CD4-positive, alpha-beta memory T cell (primary cell): ENCODE measurements at regions not wholly inside any gene's neighbourhood (a gene's known extent, or its start where the extent isn't known, plus 50 kb on each side); places are given as distances from the start of the nearest gene placed in this dataset.

Experiments used
- CTCF ChIA-PET: fragments of 350-600 bp; sonication (Branson Sonifier 250); formaldehyde crosslinking; loops from one replicate; lab custom pipeline; 2021; ENCODE audit warnings: inconsistent platforms; ENCODE audit not compliant: partially characterized antibody; lab: Charles Lee
- POLR2A ChIA-PET: fragments of 350-600 bp; sonication (Branson Sonifier 250); formaldehyde crosslinking; loops from one replicate; lab custom pipeline; 2021; ENCODE audit not compliant: partially characterized antibody; lab: Charles Lee
- DNase-seq, 5 donors: peaks; one replicate each; pipeline versions ENCODE4 v3.0.0 to v3.0.0-alpha.2; 2020 to 2022; ENCODE audit warnings: mixed read lengths in 1 of 5
- H3K27ac ChIP-seq: one replicate; pipeline ENCODE4 v1.7.0; 2013; ENCODE audit warnings: low read depth, low read length
- H3K27me3 ChIP-seq: 2 replicates; pipeline ENCODE4 v1.7.0; 2013; ENCODE audit warnings: mild to moderate bottlenecking, low read length, moderate library complexity; ENCODE audit not compliant: insufficient read depth
- H3K36me3 ChIP-seq: 2 replicates; pipeline ENCODE4 v1.7.0; 2013; ENCODE audit warnings: mild to moderate bottlenecking, low read length, moderate library complexity; ENCODE audit not compliant: insufficient read depth
- H3K4me1 ChIP-seq: 2 replicates; pipeline ENCODE4 v1.7.0; 2013; ENCODE audit warnings: mild to moderate bottlenecking, low read length, moderate library complexity; ENCODE audit not compliant: insufficient read depth
- H3K4me3 ChIP-seq, 2 donors: one replicate each; pipeline ENCODE4 v1.7.0; 2013; ENCODE audit warnings: low read length in 2 of 2, mild to moderate bottlenecking in 1 of 2
- H3K9me3 ChIP-seq, 2 donors: one replicate each; pipeline ENCODE4 v1.7.0; 2013; ENCODE audit warnings: low read length in 2 of 2, control low read depth in 1 of 2; ENCODE audit not compliant: control insufficient read depth in 1 of 2
- H3K27ac Mint-ChIP-seq, 7 donors: one replicate each; pipeline ENCODE4 v1.8.0; 2020 to 2021; ENCODE audit warnings: mixed read lengths in 7 of 7, mild to moderate bottlenecking in 6 of 7, inconsistent platforms in 3 of 7, moderate library complexity in 3 of 7
- H3K27me3 Mint-ChIP-seq, 2 donors: one replicate each; pipeline ENCODE4 v1.8.0; 2020 to 2021; ENCODE audit warnings: mixed read lengths in 2 of 2
- H3K36me3 Mint-ChIP-seq, 2 donors: one replicate each; pipeline ENCODE4 v1.8.0; 2020 to 2021; ENCODE audit warnings: mixed read lengths in 2 of 2, inconsistent platforms in 1 of 2, mild to moderate bottlenecking in 1 of 2
- H3K4me1 Mint-ChIP-seq, 4 donors: one replicate each; pipeline ENCODE4 v1.8.0; 2020 to 2021; ENCODE audit warnings: mixed read lengths in 4 of 4, mild to moderate bottlenecking in 1 of 4
- H3K4me3 Mint-ChIP-seq, 8 donors: one replicate each; pipeline ENCODE4 v1.8.0; 2020 to 2021; ENCODE audit warnings: mixed read lengths in 8 of 8, mild to moderate bottlenecking in 7 of 8, moderate library complexity in 6 of 8, inconsistent platforms in 3 of 8
- H3K9me3 Mint-ChIP-seq, 8 donors: one replicate each; pipeline ENCODE4 v1.8.0; 2020 to 2021; ENCODE audit warnings: mixed read lengths in 8 of 8, mild to moderate bottlenecking in 5 of 8, inconsistent platforms in 3 of 8, moderate library complexity in 1 of 8
- intact Hi-C: fragments of 100-400 bp; cut with micrococcal nuclease; formaldehyde crosslinking; loops from one replicate; pipeline ENCODE4 v1.15.1; 2023

DNA sequence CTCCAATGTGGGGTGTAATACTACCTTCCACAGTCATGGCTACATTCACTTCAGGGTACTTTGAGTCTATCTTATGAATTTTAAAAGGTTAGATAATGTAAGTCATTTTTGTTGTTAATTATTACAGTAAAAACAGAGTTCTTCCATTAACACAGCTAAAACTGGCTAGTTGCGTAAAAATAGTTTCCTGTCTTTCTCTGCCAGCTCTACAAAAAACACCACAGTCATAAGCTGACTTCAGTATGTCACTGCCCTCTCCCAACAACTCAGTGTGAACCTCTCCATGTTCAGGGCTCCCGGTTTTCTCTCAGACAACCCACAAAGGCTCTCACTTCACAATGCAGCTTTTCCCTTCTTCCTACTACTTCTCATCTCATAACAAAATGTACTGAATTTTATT, 84.8 kb upstream of the ITGA1 start:
- Histone ChIP-seq H3K27ac (no peak overlapping the region), H3K27me3 (no peaks in the 10 kb centered on the region), H3K36me3 (no peaks in the 10 kb centered on the region), H3K4me3 (no peak overlapping the region), H3K4me1 (peaks cover 24% of the 10 kb centered on the region), H3K9me3 (no peaks in the 10 kb centered on the region)
- ChIA-PET POLR2A (no interaction called here), CTCF (no interaction called here)
- H3K27ac Mint-ChIP-seq, result no peak overlapping the region
- no peaks in the 10 kb centered on the region for H3K27me3 Mint-ChIP-seq
- peaks cover 0 to 2% (median 0%) of the 10 kb centered on the region in 8 donors for H3K9me3 Mint-ChIP-seq
- H3K36me3 Mint-ChIP-seq, result no peaks in the 10 kb centered on the region
- DNase-seq, result no peak
- peaks cover 20 to 39% (median 34%) of the 10 kb centered on the region in 4 donors for H3K4me1 Mint-ChIP-seq
- H3K4me3 Mint-ChIP-seq, result no peak overlapping the region
- intact Hi-C loops, result no loop called here

DNA sequence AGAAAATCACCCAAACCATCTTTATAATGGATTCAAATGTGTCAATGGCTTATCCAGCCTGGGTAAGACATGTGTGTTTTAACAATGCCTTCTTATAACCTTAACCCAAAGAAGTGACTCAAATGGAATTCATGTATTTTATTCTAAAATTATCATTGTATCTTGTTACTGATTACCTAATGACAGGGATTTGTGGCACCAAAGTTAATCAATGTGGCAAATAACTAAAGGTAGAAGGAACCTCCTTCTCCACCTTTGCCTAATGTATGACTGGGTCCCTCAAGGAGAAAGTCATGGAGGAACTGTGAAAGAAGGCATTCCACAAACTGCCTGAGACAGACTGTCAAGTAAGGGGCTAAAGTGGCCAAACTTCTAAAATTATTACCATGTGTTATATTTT, 84.4 kb upstream of the ITGA1 start:
- Histone ChIP-seq H3K9me3 (no peaks in the 10 kb centered on the region), H3K4me3 (no peak overlapping the region), H3K27ac (no peak overlapping the region), H3K4me1 (peaks cover 25% of the 10 kb centered on the region), H3K27me3 (no peaks in the 10 kb centered on the region), H3K36me3 (no peaks in the 10 kb centered on the region)
- Mint-ChIP-seq H3K27ac (no peak overlapping the region), H3K27me3 (no peaks in the 10 kb centered on the region), H3K4me3 (peak overlapping the region in 1 of 8 donors; percentile 66), H3K4me1 (peaks cover 21 to 44% (median 36%) of the 10 kb centered on the region in 4 donors), H3K36me3 (no peaks in the 10 kb centered on the region), H3K9me3 (peaks cover 0 to 2% (median 0%) of the 10 kb centered on the region in 8 donors)
- POLR2A ChIA-PET, result no interaction called here
- intact Hi-C loops, result no loop called here
- CTCF ChIA-PET, result interaction anchor here (1.2 kb wide), 1 partner anchor 10 kb away, joined by 3 read pairs; no protein-coding TSS in a partner anchor
- no peak for DNase-seq

DNA sequence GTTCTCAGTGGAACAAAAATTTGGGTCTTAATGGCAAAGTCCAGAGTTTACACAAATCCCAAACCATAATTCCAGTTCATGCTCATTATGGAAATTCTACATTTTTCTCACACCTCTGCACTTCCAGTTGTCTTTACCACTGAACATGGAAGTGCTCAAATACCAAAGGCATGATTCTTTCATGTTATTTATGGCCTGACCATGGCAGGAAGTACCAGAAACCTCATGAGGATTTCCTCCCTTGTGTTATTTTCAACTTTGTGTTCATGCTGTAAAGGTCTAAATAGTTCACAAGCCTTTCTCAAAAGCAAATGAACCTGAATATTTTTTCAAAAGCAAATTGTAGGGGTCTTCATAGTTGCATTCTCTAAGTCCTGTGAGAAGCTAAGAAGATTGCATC, 82.0 kb upstream of the ITGA1 start:
- intact Hi-C loops, result no loop called here
- Histone ChIP-seq H3K9me3 (no peaks in the 10 kb centered on the region), H3K4me3 (no peak overlapping the region), H3K27ac (no peak overlapping the region), H3K27me3 (no peaks in the 10 kb centered on the region), H3K36me3 (no peaks in the 10 kb centered on the region), H3K4me1 (peaks cover 48% of the 10 kb centered on the region)
- Mint-ChIP-seq H3K27ac (peak overlapping the region in 1 of 7 donors; percentile 29), H3K27me3 (no peaks in the 10 kb centered on the region), H3K4me1 (peaks cover 38 to 68% (median 52%) of the 10 kb centered on the region in 4 donors), H3K4me3 (peak overlapping the region in 5 of 8 donors; percentile 39 to 70 (median 55)), H3K9me3 (peaks cover 0 to 2% (median 0%) of the 10 kb centered on the region in 8 donors), H3K36me3 (no peaks in the 10 kb centered on the region)
- ChIA-PET POLR2A (interaction anchor here (1.0 to 1.3 kb wide), 3 partner anchors 20 to 94 kb away, joined by 3 to 6 read pairs (median 4); no protein-coding TSS in a partner anchor), CTCF (interaction anchor here (0.9 to 2.3 kb wide), 3 partner anchors 10 to 94 kb away, joined by 4 to 7 read pairs (median 5); no protein-coding TSS in a partner anchor)
- peak in 2 of 5 donors; percentile 16 to 23 for DNase-seq

DNA sequence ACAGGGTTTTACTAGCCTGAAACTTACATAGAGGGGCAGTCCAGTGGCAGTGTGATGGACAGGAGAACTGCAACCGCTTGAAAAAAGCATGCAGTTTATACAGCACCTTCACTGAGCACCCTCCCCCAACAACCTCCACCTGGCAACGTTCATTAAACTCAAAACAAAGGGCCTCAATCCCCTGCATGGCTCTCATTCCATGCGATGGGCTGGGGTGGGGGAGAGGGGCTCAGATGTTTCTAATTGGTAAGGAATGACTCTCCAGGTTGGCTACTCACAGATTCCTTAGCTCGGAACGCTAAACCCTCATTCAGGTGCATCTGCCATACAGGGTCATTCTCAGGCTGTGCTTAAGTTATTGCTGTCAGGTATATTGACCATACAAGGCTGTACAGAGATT, 80.9 kb upstream of the ITGA1 start:
- H3K36me3 ChIP-seq, result no peaks in the 10 kb centered on the region
- peaks cover 0 to 2% (median 0%) of the 10 kb centered on the region in 8 donors for H3K9me3 Mint-ChIP-seq
- ChIA-PET CTCF (interaction anchor here (1.1 to 2.3 kb wide), 2 partner anchors 8 to 93 kb away, joined by 3 to 7 read pairs; no protein-coding TSS in a partner anchor), POLR2A (interaction anchor here (0.7 to 1.3 kb wide), 2 partner anchors 13 to 31 kb away, joined by 3 read pairs; no protein-coding TSS in a partner anchor)
- H3K4me1 ChIP-seq, result peaks cover 48% of the 10 kb centered on the region
- H3K27ac ChIP-seq, result no peak overlapping the region
- H3K27ac Mint-ChIP-seq, result no peak overlapping the region
- intact Hi-C loops, result no loop called here
- H3K27me3 Mint-ChIP-seq, result no peaks in the 10 kb centered on the region
- H3K4me3 Mint-ChIP-seq, result no peak overlapping the region
- H3K4me3 ChIP-seq, result no peak overlapping the region
- H3K4me1 Mint-ChIP-seq, result peaks cover 41 to 78% (median 58%) of the 10 kb centered on the region in 4 donors
- no peak for DNase-seq
- no peaks in the 10 kb centered on the region for H3K36me3 Mint-ChIP-seq
- no peaks in the 10 kb centered on the region for H3K27me3 ChIP-seq
- H3K9me3 ChIP-seq, result no peaks in the 10 kb centered on the region

DNA sequence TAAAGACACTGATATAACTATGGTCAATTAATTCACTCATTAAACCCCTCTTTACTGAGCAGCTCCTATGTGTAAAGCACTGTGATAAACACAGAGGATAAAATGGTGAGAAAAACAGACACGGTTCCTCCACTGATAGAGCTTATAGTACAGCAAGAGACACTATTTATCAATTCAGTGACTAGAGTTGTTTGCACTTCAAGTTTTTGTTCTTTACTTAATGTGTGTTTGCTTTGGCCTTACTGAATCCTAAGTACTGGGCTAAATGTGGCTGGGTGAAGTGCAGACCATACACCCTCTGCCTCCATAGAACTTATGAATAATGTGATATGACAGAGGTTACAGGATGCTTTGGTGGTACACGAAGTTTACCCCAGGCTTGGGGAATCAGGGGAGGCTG, 80.1 kb upstream of the ITGA1 start:
- no peak overlapping the region for H3K4me3 Mint-ChIP-seq

DNA sequence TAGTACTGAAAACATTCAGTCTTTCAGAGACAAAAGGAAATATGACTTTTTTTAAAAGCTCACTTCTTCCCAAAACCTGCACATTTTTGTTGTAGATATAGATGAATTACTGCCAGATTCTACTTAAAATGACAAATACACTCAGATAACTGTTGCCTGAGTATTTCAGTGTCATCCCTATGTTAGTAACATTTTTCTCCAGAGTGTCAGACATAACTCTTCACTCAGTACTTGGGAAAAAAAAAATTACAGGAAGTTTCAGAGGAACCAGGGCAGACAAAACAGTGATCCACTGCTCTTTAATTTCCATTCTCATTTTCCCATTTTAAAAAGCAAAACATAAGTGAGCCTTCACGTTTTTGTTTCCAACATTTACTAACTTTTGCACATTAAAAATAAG, 79.3 kb upstream of the ITGA1 start:
- Mint-ChIP-seq H3K27ac (no peak overlapping the region), H3K4me1 (peaks cover 43 to 88% (median 63%) of the 10 kb centered on the region in 4 donors), H3K9me3 (peaks cover 0 to 4% (median 0%) of the 10 kb centered on the region in 8 donors), H3K4me3 (no peak overlapping the region), H3K27me3 (no peaks in the 10 kb centered on the region), H3K36me3 (no peaks in the 10 kb centered on the region)
- intact Hi-C loops, result no loop called here
- no peak overlapping the region for H3K27ac ChIP-seq
- peaks cover 54% of the 10 kb centered on the region for H3K4me1 ChIP-seq
- no peaks in the 10 kb centered on the region for H3K9me3 ChIP-seq
- H3K27me3 ChIP-seq, result no peaks in the 10 kb centered on the region
- DNase-seq, result no peak
- H3K4me3 ChIP-seq, result no peak overlapping the region
- no peaks in the 10 kb centered on the region for H3K36me3 ChIP-seq
- CTCF ChIA-PET, result interaction anchor here (2.9 kb wide), 1 partner anchor 16 kb away, joined by 13 read pairs; no protein-coding TSS in a partner anchor
- POLR2A ChIA-PET, result interaction anchor here (1.6 kb wide), 1 partner anchor 17 kb away, joined by 9 read pairs; no protein-coding TSS in a partner anchor

More for the DNA sequence above, 80.1 kb upstream of the ITGA1 start:
- Mint-ChIP-seq H3K9me3 (peaks cover 0 to 2% (median 0%) of the 10 kb centered on the region in 8 donors), H3K4me1 (peaks cover 43 to 84% (median 61%) of the 10 kb centered on the region in 4 donors), H3K27me3 (no peaks in the 10 kb centered on the region), H3K36me3 (no peaks in the 10 kb centered on the region), H3K27ac (peak overlapping the region in 3 of 7 donors; percentile 1 to 55 (median 18))
- H3K27ac ChIP-seq, result no peak overlapping the region
- no peaks in the 10 kb centered on the region for H3K9me3 ChIP-seq
- DNase-seq, result no peak
- no peaks in the 10 kb centered on the region for H3K36me3 ChIP-seq
- CTCF ChIA-PET, result interaction anchor here (1.1 to 2.3 kb wide), 2 partner anchors 9 to 92 kb away, joined by 3 to 7 read pairs; no protein-coding TSS in a partner anchor
- H3K4me1 ChIP-seq, result peaks cover 52% of the 10 kb centered on the region
- no peak overlapping the region for H3K4me3 ChIP-seq
- no peaks in the 10 kb centered on the region for H3K27me3 ChIP-seq
- POLR2A ChIA-PET, result interaction anchor here (0.7 kb wide), 1 partner anchor 14 kb away, joined by 3 read pairs; no protein-coding TSS in a partner anchor
- intact Hi-C loops, result no loop called here

DNA sequence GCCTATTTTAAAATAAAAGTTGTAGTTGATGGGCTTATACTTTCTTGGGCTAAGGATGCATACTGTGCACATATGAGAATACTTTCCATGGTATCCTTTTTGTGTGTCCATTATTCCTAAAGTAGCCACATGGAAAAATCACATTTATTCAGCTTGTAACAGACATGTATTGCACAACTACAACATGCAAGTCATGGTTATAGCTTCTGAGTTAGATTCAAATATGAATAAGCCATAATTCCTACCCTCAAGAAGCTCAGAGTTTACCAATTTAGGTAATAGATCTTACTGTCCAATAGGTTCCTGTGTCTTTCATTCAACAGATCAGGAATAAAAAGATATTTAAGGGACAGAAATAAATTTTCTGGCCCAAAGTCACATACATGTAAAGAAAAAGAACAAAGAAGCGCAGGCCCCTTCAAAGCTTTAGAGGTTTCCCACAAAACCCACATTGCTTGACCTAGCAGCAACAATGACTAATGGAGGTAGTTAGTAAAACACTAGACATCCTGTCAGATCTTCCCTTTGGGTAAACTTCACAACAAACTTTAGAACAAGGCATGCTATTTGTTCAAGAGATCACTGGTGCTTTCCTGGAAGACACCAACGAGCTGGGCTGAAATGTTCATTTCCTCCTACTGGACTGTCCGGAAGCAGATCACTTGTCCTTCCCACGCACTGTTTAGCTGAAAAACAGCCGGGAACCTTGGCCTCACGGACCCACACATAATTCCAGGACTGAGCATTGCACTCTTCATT, 78.4 kb upstream of the ITGA1 start:
- no peaks in the 10 kb centered on the region for H3K36me3 ChIP-seq
- CTCF ChIA-PET, result interaction anchor here (1.0 to 2.9 kb wide), 3 partner anchors 17 to 35 kb away, joined by 3 to 13 read pairs (median 4); no protein-coding TSS in a partner anchor

More for the DNA sequence above, 78.4 kb upstream of the ITGA1 start:
- no peak overlapping the region for H3K27ac ChIP-seq
- Mint-ChIP-seq H3K27ac (peak overlapping the region in 4 of 7 donors; percentile 19 to 67 (median 32)), H3K4me3 (peak overlapping the region in 7 of 8 donors; percentile 3 to 64 (median 46)), H3K9me3 (peaks cover 0 to 4% (median 0%) of the 10 kb centered on the region in 8 donors), H3K27me3 (no peaks in the 10 kb centered on the region), H3K4me1 (peaks cover 42 to 84% (median 60%) of the 10 kb centered on the region in 4 donors), H3K36me3 (no peaks in the 10 kb centered on the region)
- no peaks in the 10 kb centered on the region for H3K27me3 ChIP-seq
- H3K9me3 ChIP-seq, result no peaks in the 10 kb centered on the region
- intact Hi-C loops, result no loop called here
- no peak for DNase-seq
- H3K4me1 ChIP-seq, result peaks cover 54% of the 10 kb centered on the region
- POLR2A ChIA-PET, result interaction anchor here (0.7 to 1.6 kb wide), 3 partner anchors 16 to 36 kb away, joined by 3 to 9 read pairs (median 3); no protein-coding TSS in a partner anchor
- H3K4me3 ChIP-seq, result no peak overlapping the region
